Trophoblast cell (in vitro differentiated cells and primary cell): ENCODE measurements at regions not wholly inside any gene's neighbourhood (a gene's known extent, or its start where the extent isn't known, plus 50 kb on each side); places are given as distances from the start of the nearest gene placed in this dataset.
A peak's percentile ranks its signal among the peaks of the same experiment; 100 is the strongest.

ENCODE experiments used
- DNase-seq, 2 donors: peaks; one replicate each; pipeline ENCODE4 v3.0.0-alpha.2; 2016
- H2AFZ ChIP-seq: 2 replicates; pipeline ENCODE4 v1.6.1; 2013; ENCODE audit warnings: low read length, moderate library complexity, mild to moderate bottlenecking; ENCODE audit not compliant: insufficient read depth, poor library complexity
- H2AK5ac ChIP-seq: 2 replicates; pipeline ENCODE4 v1.6.1; 2013; ENCODE audit warnings: mild to moderate bottlenecking, low read length
- H2BK120ac ChIP-seq: 2 replicates; pipeline ENCODE4 v1.6.1; 2013; ENCODE audit warnings: low read length, mild to moderate bottlenecking, moderate library complexity; ENCODE audit not compliant: insufficient read depth, poor library complexity
- H2BK12ac ChIP-seq: 2 replicates; pipeline ENCODE4 v1.6.1; 2013; ENCODE audit warnings: mild to moderate bottlenecking, low read length, moderate library complexity
- H2BK5ac ChIP-seq: 2 replicates; pipeline ENCODE4 v1.6.1; 2013; ENCODE audit warnings: low read length, low read depth, moderate library complexity, mild to moderate bottlenecking; ENCODE audit not compliant: poor library complexity
- H3K14ac ChIP-seq: 2 replicates; pipeline ENCODE4 v1.6.1; 2013; ENCODE audit warnings: mild to moderate bottlenecking, low read length
- H3K18ac ChIP-seq: 2 replicates; pipeline ENCODE4 v1.6.1; 2013; ENCODE audit warnings: mild to moderate bottlenecking, low read length
- H3K23ac ChIP-seq: 2 replicates; pipeline ENCODE4 v1.6.1; 2013; ENCODE audit warnings: low read length
- H3K27ac ChIP-seq: 2 replicates; pipeline ENCODE4 v1.5.1; 2013; ENCODE audit warnings: low read depth, mild to moderate bottlenecking, inconsistent platforms, low read length, moderate library complexity
- H3K27me3 ChIP-seq: 2 replicates; pipeline ENCODE4 v1.6.1; 2013; ENCODE audit warnings: inconsistent platforms, mild to moderate bottlenecking, low read length, moderate library complexity; ENCODE audit not compliant: insufficient read depth
- H3K36me3 ChIP-seq, 2 experiments: 1 replicate in 1 of 2; 2 replicates in 1 of 2; pipeline ENCODE4 v1.6.1; 2013; ENCODE audit warnings: low read length in 2 of 2, mild to moderate bottlenecking in 2 of 2, moderate library complexity in 1 of 2; ENCODE audit not compliant: insufficient read depth in 2 of 2, control insufficient read depth in 1 of 2
- H3K4ac ChIP-seq: 2 replicates; pipeline ENCODE4 v1.6.1; 2013; ENCODE audit warnings: low read depth, mild to moderate bottlenecking, low read length, moderate library complexity
- H3K4me1 ChIP-seq, 2 experiments: 1 replicate in 1 of 2; 2 replicates in 1 of 2; pipeline ENCODE4 v1.6.1; 2013; ENCODE audit warnings: low read length in 2 of 2, mild to moderate bottlenecking in 2 of 2, moderate library complexity in 1 of 2; ENCODE audit not compliant: insufficient read depth in 2 of 2, control insufficient read depth in 1 of 2
- H3K4me2 ChIP-seq: 2 replicates; pipeline ENCODE4 v1.6.1; 2013; ENCODE audit warnings: inconsistent platforms, mild to moderate bottlenecking, low read length, moderate library complexity
- H3K4me3 ChIP-seq: 2 replicates; pipeline ENCODE4 v1.5.1; 2013; ENCODE audit warnings: mild to moderate bottlenecking, low read depth, low read length, inconsistent platforms
- H3K79me1 ChIP-seq: one replicate; pipeline ENCODE4 v1.6.1; 2013; ENCODE audit warnings: low read length
- H3K79me2 ChIP-seq: 2 replicates; pipeline ENCODE4 v1.6.1; 2013; ENCODE audit warnings: low read length, mild to moderate bottlenecking; ENCODE audit not compliant: control insufficient read depth, insufficient read depth, poor library complexity
- H3K9ac ChIP-seq: 2 replicates; pipeline ENCODE4 v1.6.1; 2013; ENCODE audit warnings: mild to moderate bottlenecking, low read length
- H3K9me3 ChIP-seq: 2 replicates; pipeline ENCODE4 v1.6.1; 2013; ENCODE audit warnings: low read depth, mild to moderate bottlenecking, control low read depth, inconsistent platforms, low read length; ENCODE audit not compliant: insufficient read depth
- H4K12ac ChIP-seq: 2 replicates; pipeline ENCODE4 v1.6.1; 2013; ENCODE audit warnings: low read depth, mild to moderate bottlenecking, low read length, moderate library complexity
- H4K8ac ChIP-seq: 2 replicates; pipeline ENCODE4 v1.6.1; 2013; ENCODE audit warnings: low read depth, mild to moderate bottlenecking, low read length, moderate library complexity
- H4K91ac ChIP-seq: one replicate; pipeline ENCODE4 v1.6.1; 2013; ENCODE audit warnings: low read depth, mild to moderate bottlenecking, low read length, moderate library complexity
- WGBS: extraction: QIAGEN DNeasy Blood & Tissue Kit; methylation state at CpG from one replicate; pipeline ENCODE4 v1.1.7; 2013; ENCODE audit warnings: missing lambda C conversion rate; ENCODE audit not compliant: insufficient read length, insufficient coverage; ENCODE audit errors: extremely low coverage; 5-methylcytosine and 5-hydroxymethylcytosine counted together

- Histone ChIP-seq H3K14ac (no peak overlapping the region), H2AFZ (no peak overlapping the region), H3K23ac (no peak overlapping the region), H3K27me3 (no peaks in the 10 kb centered on the region), H3K4me1 (peaks cover 7 to 15% of the 10 kb centered on the region in 2 experiments), H3K79me2 (no peaks in the 10 kb centered on the region), H3K4me3 (no peak overlapping the region), H3K27ac (no peak overlapping the region), H3K9me3 (peaks cover 3% of the 10 kb centered on the region), H4K12ac (no peak overlapping the region), H2AK5ac (no peak overlapping the region), H4K91ac (peak overlapping the region; percentile 33), H2BK5ac (no peak overlapping the region), H3K4me2 (no peak overlapping the region), H3K9ac (no peak overlapping the region), H3K79me1 (peaks cover 11% of the 10 kb centered on the region), H4K8ac (no peak overlapping the region), H3K36me3 (no peaks in the 10 kb centered on the region), H2BK120ac (no peak overlapping the region), H3K18ac (no peak overlapping the region), H2BK12ac (peak overlapping the region; percentile 11), H3K4ac (no peak overlapping the region)
- no CpG with 5 or more reads among the region's 4 CpGs for WGBS
- DNase-seq, result no peak
Measured at GRCh38 chr20:40431112-40431511, 257.9 kb downstream of the MAFB start.

DNA sequence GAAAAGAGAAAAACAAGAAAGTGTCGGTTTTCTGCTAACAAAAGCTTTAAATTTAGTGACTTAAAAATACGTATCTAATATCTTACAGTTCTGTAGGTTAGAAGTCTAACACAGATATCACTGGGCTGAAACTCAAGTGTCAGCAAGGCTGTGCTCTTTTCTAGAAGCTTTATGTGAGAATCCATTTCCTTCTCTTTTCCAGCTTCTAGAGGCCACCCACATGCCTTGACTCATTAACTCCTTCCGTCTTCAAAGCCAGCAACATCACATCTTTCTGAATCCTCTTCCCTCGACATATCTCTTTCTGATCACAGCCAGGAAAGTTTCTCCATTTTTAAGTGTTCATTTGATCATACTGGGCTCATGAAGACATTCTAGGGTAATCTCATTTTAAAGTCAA lies 262.0 kb downstream of the MAFB start:
- no peaks in the 10 kb centered on the region for H3K36me3 ChIP-seq
- H3K79me1 ChIP-seq, result peaks cover 3% of the 10 kb centered on the region
- no peak overlapping the region for H3K4me3 ChIP-seq
- no peak overlapping the region for H2BK12ac ChIP-seq
- H3K4me2 ChIP-seq, result no peak overlapping the region
- H2AK5ac ChIP-seq, result no peak overlapping the region
- H3K18ac ChIP-seq, result no peak overlapping the region
- H4K91ac ChIP-seq, result no peak overlapping the region
- H3K23ac ChIP-seq, result no peak overlapping the region
- no peak overlapping the region for H3K9ac ChIP-seq
- WGBS, result no CpG with 5 or more reads among the region's 4 CpGs
- H3K27ac ChIP-seq, result no peak overlapping the region
- DNase-seq, result no peak
- H4K12ac ChIP-seq, result no peak overlapping the region
- no peak overlapping the region for H3K14ac ChIP-seq
- H4K8ac ChIP-seq, result no peak overlapping the region
- H3K27me3 ChIP-seq, result no peaks in the 10 kb centered on the region
- H3K9me3 ChIP-seq, result no peaks in the 10 kb centered on the region
- no peak overlapping the region for H2BK120ac ChIP-seq
- peaks cover 5 to 6% of the 10 kb centered on the region in 2 experiments for H3K4me1 ChIP-seq
- H2AFZ ChIP-seq, result no peak overlapping the region
- no peak overlapping the region for H3K4ac ChIP-seq
- H2BK5ac ChIP-seq, result no peak overlapping the region
- no peaks in the 10 kb centered on the region for H3K79me2 ChIP-seq

GRCh38 chr20:40424695-40425094 lies 264.3 kb downstream of the MAFB start:
- H3K27me3 ChIP-seq, result no peaks in the 10 kb centered on the region
- no peak overlapping the region for H2BK120ac ChIP-seq
- H3K9ac ChIP-seq, result no peak overlapping the region
- H4K91ac ChIP-seq, result no peak overlapping the region
- H2AFZ ChIP-seq, result no peak overlapping the region
- no peaks in the 10 kb centered on the region for H3K9me3 ChIP-seq
- H3K79me1 ChIP-seq, result no peaks in the 10 kb centered on the region
- H4K8ac ChIP-seq, result no peak overlapping the region
- H3K36me3 ChIP-seq, result no peaks in the 10 kb centered on the region
- H2BK12ac ChIP-seq, result no peak overlapping the region
- H3K27ac ChIP-seq, result no peak overlapping the region
- H2BK5ac ChIP-seq, result no peak overlapping the region
- no peak for DNase-seq
- 100% methylated on average over 1 of the region's 1 CpG for WGBS
- no peak overlapping the region for H3K4me3 ChIP-seq
- no peak overlapping the region for H3K4ac ChIP-seq
- H3K79me2 ChIP-seq, result no peaks in the 10 kb centered on the region
- no peaks in the 10 kb centered on the region for H3K4me1 ChIP-seq
- no peak overlapping the region for H3K14ac ChIP-seq
- H2AK5ac ChIP-seq, result no peak overlapping the region
- no peak overlapping the region for H3K23ac ChIP-seq
- no peak overlapping the region for H3K18ac ChIP-seq
- H4K12ac ChIP-seq, result no peak overlapping the region
- H3K4me2 ChIP-seq, result no peak overlapping the region

DNA sequence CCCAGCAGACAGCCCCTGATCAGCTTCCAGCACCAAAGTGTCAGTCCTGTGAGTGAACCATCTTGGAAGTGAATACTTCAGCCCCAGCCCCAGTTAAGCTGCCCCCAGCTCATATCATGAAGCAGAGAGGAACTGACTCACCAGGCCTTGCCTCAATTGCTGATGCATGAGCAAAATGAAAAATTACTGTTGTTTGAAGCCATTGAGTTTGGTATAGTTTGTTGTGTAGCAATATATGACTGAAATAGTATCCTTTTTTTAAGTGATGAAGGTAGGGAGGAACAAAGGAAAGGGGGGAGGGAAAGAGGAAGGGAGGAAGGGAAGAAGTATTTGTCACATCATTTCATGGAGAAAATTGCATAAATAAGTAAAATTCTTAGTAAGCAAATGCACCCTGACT lies 266.4 kb downstream of the MAFB start:
- Histone ChIP-seq H3K4me2 (no peak overlapping the region), H2AFZ (no peak overlapping the region), H3K14ac (no peak overlapping the region), H3K27me3 (no peaks in the 10 kb centered on the region), H4K91ac (no peak overlapping the region), H3K27ac (no peak overlapping the region), H3K4me3 (no peak overlapping the region), H4K8ac (no peak overlapping the region), H2AK5ac (no peak overlapping the region), H4K12ac (no peak overlapping the region), H3K79me1 (no peaks in the 10 kb centered on the region), H3K4ac (no peak overlapping the region), H3K79me2 (no peaks in the 10 kb centered on the region), H2BK120ac (no peak overlapping the region), H3K9me3 (no peaks in the 10 kb centered on the region), H3K4me1 (no peaks in the 10 kb centered on the region), H3K18ac (no peak overlapping the region), H2BK12ac (no peak overlapping the region), H3K36me3 (no peaks in the 10 kb centered on the region), H3K9ac (no peak overlapping the region), H3K23ac (no peak overlapping the region), H2BK5ac (no peak overlapping the region)
- DNase-seq, result no peak
